ENCODE measurements at regions not wholly inside any gene's neighbourhood (a gene's known extent, or its start where the extent isn't known, plus 50 kb on each side); places are given as distances from the start of the nearest gene placed in this dataset.

DNA sequence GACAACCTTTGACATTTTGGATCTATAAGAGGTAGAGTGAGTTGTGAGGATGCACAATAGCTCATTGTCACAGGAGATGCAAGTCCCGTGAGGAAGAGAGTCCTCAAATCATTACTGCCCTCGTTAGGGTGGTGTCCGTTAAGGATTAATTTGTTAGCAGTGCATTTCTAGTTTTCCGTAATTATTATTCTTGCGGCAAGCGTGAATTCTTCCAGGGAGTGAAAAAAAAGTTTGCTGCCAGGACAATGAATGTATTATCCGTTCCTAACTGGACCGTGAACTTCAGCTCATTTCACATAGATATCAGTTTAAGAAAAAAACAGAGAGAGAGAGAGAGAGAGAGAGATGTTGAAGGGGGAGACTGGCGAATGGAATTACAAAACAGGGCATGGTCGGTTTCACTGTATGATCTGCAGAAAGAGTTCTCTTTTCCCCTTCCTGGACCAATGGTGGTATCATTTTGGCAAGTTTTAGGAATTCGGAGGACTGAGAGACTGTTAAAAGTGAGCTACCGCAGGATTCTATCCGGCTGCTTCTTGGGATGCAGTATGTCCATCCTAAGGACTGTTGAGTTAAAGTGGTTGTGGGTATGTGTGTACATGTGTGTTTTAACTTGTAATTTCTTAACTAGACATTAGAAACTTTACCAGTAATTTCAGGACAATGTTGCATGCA is 216.0 kb upstream of the NFIA start:
- ATAC-seq (ENCODE audit: poor library complexity) = no peak
- no peak for DNase-seq
- Mint-ChIP-seq H3K27me3 (peaks cover 8% of the 10 kb centered on the region), H3K9me3 (no peaks in the 10 kb centered on the region), H3K4me3 (no peak overlapping the region), H3K27ac (no peak overlapping the region), H3K36me3 (ENCODE audit: low read depth) (no peaks in the 10 kb centered on the region), H3K4me1 (ENCODE audit: low read depth) (no peaks in the 10 kb centered on the region)
- TF ChIP-seq, protein P1, sequence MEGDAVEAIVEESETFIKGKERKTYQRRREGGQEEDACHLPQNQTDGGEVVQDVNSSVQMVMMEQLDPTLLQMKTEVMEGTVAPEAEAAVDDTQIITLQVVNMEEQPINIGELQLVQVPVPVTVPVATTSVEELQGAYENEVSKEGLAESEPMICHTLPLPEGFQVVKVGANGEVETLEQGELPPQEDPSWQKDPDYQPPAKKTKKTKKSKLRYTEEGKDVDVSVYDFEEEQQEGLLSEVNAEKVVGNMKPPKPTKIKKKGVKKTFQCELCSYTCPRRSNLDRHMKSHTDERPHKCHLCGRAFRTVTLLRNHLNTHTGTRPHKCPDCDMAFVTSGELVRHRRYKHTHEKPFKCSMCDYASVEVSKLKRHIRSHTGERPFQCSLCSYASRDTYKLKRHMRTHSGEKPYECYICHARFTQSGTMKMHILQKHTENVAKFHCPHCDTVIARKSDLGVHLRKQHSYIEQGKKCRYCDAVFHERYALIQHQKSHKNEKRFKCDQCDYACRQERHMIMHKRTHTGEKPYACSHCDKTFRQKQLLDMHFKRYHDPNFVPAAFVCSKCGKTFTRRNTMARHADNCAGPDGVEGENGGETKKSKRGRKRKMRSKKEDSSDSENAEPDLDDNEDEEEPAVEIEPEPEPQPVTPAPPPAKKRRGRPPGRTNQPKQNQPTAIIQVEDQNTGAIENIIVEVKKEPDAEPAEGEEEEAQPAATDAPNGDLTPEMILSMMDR (IDR thresholded peaks at IDR 0.05) = no peak
- ChIA-PET CTCF (no interaction called here), POLR2A (no interaction called here)
- Histone ChIP-seq H3K4me3 (ENCODE audit: low read length) (no peak overlapping the region), H3K27me3 (ENCODE audit: control insufficient read depth in 1 of 2, insufficient read depth in 2 of 2, low read length in 2 of 2) (peaks cover 0 to 13% of the 10 kb centered on the region in 2 experiments), H3K27ac (ENCODE audit: low read depth in 1 of 2, low read length in 2 of 2) (no peak overlapping the region), H3K36me3 (ENCODE audit: insufficient read depth, low read length) (no peaks in the 10 kb centered on the region), H3K9me3 (ENCODE audit: control insufficient read depth in 1 of 2, insufficient read depth in 1 of 2, low read length in 2 of 2) (no peaks in the 10 kb centered on the region), H3K4me1 (ENCODE audit: insufficient read depth, low read length) (no peaks in the 10 kb centered on the region)
- intact Hi-C loops (cut with DNase I, micrococcal nuclease) = no loop called here

- no peaks in the 10 kb centered on the region for H3K4me1 Mint-ChIP-seq (ENCODE audit: low read depth)
- Histone ChIP-seq H3K4me3 (ENCODE audit: low read length) (no peak overlapping the region), H3K27me3 (ENCODE audit: control insufficient read depth in 1 of 2, insufficient read depth in 2 of 2, low read length in 2 of 2) (peaks cover 3 to 6% of the 10 kb centered on the region in 2 experiments), H3K27ac (ENCODE audit: low read depth in 1 of 2, low read length in 2 of 2) (no peak overlapping the region), H3K9me3 (ENCODE audit: control insufficient read depth in 1 of 2, insufficient read depth in 1 of 2, low read length in 2 of 2) (no peaks in the 10 kb centered on the region), H3K4me1 (ENCODE audit: insufficient read depth, low read length) (no peaks in the 10 kb centered on the region), H3K36me3 (ENCODE audit: insufficient read depth, low read length) (no peaks in the 10 kb centered on the region)
- H3K4me3 Mint-ChIP-seq = no peak overlapping the region
- H3K27ac Mint-ChIP-seq = no peak overlapping the region
- TF ChIP-seq, protein P1 (IDR thresholded peaks at IDR 0.05) = no peak
- no peaks in the 10 kb centered on the region for H3K9me3 Mint-ChIP-seq
- ATAC-seq (ENCODE audit: poor library complexity) (no peak), DNase-seq (no peak)
- POLR2A ChIA-PET = no interaction called here
- CTCF ChIA-PET = interaction anchor here (0.6 kb wide), 1 partner anchor 43 kb away, joined by 3 read pairs; no protein-coding TSS in a partner anchor
- intact Hi-C loops (cut with DNase I, micrococcal nuclease) = no loop called here
- no peaks in the 10 kb centered on the region for H3K36me3 Mint-ChIP-seq (ENCODE audit: low read depth)
- H3K27me3 Mint-ChIP-seq = peaks cover 6% of the 10 kb centered on the region
Observed at GRCh38 chr1:60865166-60865565, 217.2 kb upstream of the NFIA start.

- H3K27ac Mint-ChIP-seq = no peak overlapping the region
- no peaks in the 10 kb centered on the region for H3K4me1 ChIP-seq (ENCODE audit: insufficient read depth, low read length)
- no peaks in the 10 kb centered on the region for H3K36me3 ChIP-seq (ENCODE audit: insufficient read depth, low read length)
- H3K27me3 ChIP-seq (ENCODE audit: control insufficient read depth in 1 of 2, insufficient read depth in 2 of 2, low read length in 2 of 2) = peaks cover 3 to 5% of the 10 kb centered on the region in 2 experiments
- no peak overlapping the region for H3K27ac ChIP-seq (ENCODE audit: low read depth in 1 of 2, low read length in 2 of 2)
- TF ChIP-seq, protein P1 (IDR thresholded peaks at IDR 0.05) = no peak
- no peak overlapping the region for H3K4me3 Mint-ChIP-seq
- H3K27me3 Mint-ChIP-seq = peaks cover 5% of the 10 kb centered on the region
- H3K9me3 ChIP-seq (ENCODE audit: control insufficient read depth in 1 of 2, insufficient read depth in 1 of 2, low read length in 2 of 2) = no peaks in the 10 kb centered on the region
- no peak overlapping the region for H3K4me3 ChIP-seq (ENCODE audit: low read length)
- DNase-seq = no peak
- no peaks in the 10 kb centered on the region for H3K36me3 Mint-ChIP-seq (ENCODE audit: low read depth)
- H3K9me3 Mint-ChIP-seq = no peaks in the 10 kb centered on the region
- no peak for ATAC-seq (ENCODE audit: poor library complexity)
- intact Hi-C loops (cut with DNase I, micrococcal nuclease) = no loop called here
- CTCF ChIA-PET = interaction anchor here (0.6 kb wide), 1 partner anchor 42 kb away, joined by 3 read pairs; no protein-coding TSS in a partner anchor
- POLR2A ChIA-PET = no interaction called here
- H3K4me1 Mint-ChIP-seq (ENCODE audit: low read depth) = no peaks in the 10 kb centered on the region
Observed at GRCh38 chr1:60864722-60865121, 217.6 kb upstream of the NFIA start.

Data from CD4-positive, alpha-beta T cell (primary cell).